K562 (cell line): ENCODE measurements at regions not wholly inside any gene's neighbourhood (a gene's known extent, or its start where the extent isn't known, plus 50 kb on each side); places are given as distances from the start of the nearest gene placed in this dataset.

Source experiments
- ATAC-seq: fragments of 200-7000 bp; cut with Tn5 transposase; 3 replicates; pipeline ENCODE4 v1.9.1; 2020; ENCODE audit warnings: moderate library complexity
- BruUV-seq: library from RNA; stranded (reverse); fragments of 400-500 nt; replicated peaks from 2 replicates; lab custom pipeline; 2021; lab: Mats Ljungman, UMichigan
- CTCF ChIA-PET: fragments of 300-600 bp; formaldehyde crosslinking; extraction: SDS; loops from one replicate; lab custom pipeline; 2021; ENCODE audit warnings: low intra/inter-chr PET ratio; lab: Yijun Ruan, JAX
- POLR2A ChIA-PET: fragments of 300-600, 350-650 bp; sonication (Branson Sonifier 250); formaldehyde crosslinking; extraction: SDS; loops from one replicate; lab custom pipeline; 2021; ENCODE audit warnings: antibody characterized with exemption, inconsistent platforms; lab: Yijun Ruan, JAX
- DNase-seq, 4 experiments: peaks; one replicate each; pipeline versions ENCODE4 v3.0.0 to v3.0.0-alpha.2; 2011 to 2018; ENCODE audit warnings: low spot score in 3 of 4, mixed read lengths in 3 of 4; ENCODE audit errors: extremely low read depth in 1 of 4
- FAIRE-seq: peaks from 2 replicates; lab custom pipeline; 2011; peaks lifted over from hg19 to GRCh38; lab: Jason Lieb, UNC
- H2AFZ ChIP-seq: 2 replicates; pipeline ENCODE4 v1.6.0; 2011; ENCODE audit warnings: low read depth, low read length, control low read depth, inconsistent platforms
- H3K27ac ChIP-seq: fragments of 200-600 bp; 3 replicates; pipeline ENCODE4 v1.8.0; 2011; ENCODE audit warnings: low read depth, mild to moderate bottlenecking, control low read depth, inconsistent platforms, low read length, moderate library complexity, mixed read lengths; ENCODE audit errors: extremely low read depth
- H3K27me3 ChIP-seq, 2 experiments: fragments of 300-600 bp in 1 of 2; 2 replicates in 1 of 2; 3 replicates in 1 of 2; pipeline versions ENCODE4 v1.6.0 to v1.8.0; 2011; ENCODE audit warnings: inconsistent platforms in 2 of 2, low read length in 2 of 2, mild to moderate bottlenecking in 1 of 2, mixed read lengths in 1 of 2, moderate library complexity in 1 of 2; ENCODE audit not compliant: control insufficient read depth in 2 of 2, insufficient read depth in 2 of 2
- H3K36me3 ChIP-seq: fragments of 300-600 bp; 3 replicates; pipeline ENCODE4 v1.8.0; 2011; ENCODE audit warnings: mild to moderate bottlenecking, low read length, inconsistent platforms; ENCODE audit not compliant: control insufficient read depth, insufficient read depth
- H3K4me1 ChIP-seq, 2 experiments: fragments of 200-600 bp in 1 of 2; replicated peaks in 1 of 2; 2 replicates in 1 of 2; 3 replicates in 1 of 2; pipeline versions ENCODE4 v1.5.1 to v1.8.0; 2011; ENCODE audit warnings: inconsistent platforms in 2 of 2, low read length in 2 of 2, mild to moderate bottlenecking in 1 of 2, mixed read lengths in 1 of 2, moderate library complexity in 1 of 2; ENCODE audit not compliant: control insufficient read depth in 2 of 2, insufficient read depth in 2 of 2
- H3K4me2 ChIP-seq: 2 replicates; pipeline ENCODE4 v1.6.1; 2011; ENCODE audit warnings: low read length, control low read depth, inconsistent platforms, mixed read lengths; ENCODE audit not compliant: insufficient read depth
- H3K4me3 ChIP-seq: fragments of 200-600 bp; sonication (generic), shearing (Covaris generic); 2 replicates; pipeline ENCODE4 v1.5.1; 2016; ENCODE audit warnings: control low read depth, inconsistent platforms
- H3K79me2 ChIP-seq: fragments of 200-600 bp; 3 replicates; pipeline ENCODE4 v1.8.0; 2011; ENCODE audit warnings: low read length, inconsistent platforms; ENCODE audit not compliant: control insufficient read depth, insufficient read depth
- H3K9ac ChIP-seq, 2 experiments: 2 replicates each; pipeline versions ENCODE4 v1.6.0 to v1.6.1; 2011; ENCODE audit warnings: low read depth in 2 of 2, low read length in 2 of 2, control low read depth in 1 of 2, inconsistent platforms in 1 of 2, mild to moderate bottlenecking in 1 of 2, mixed read lengths in 1 of 2; ENCODE audit not compliant: insufficient read depth in 1 of 2
- H3K9me1 ChIP-seq: one replicate; pipeline ENCODE4 v1.6.0; 2011; ENCODE audit warnings: inconsistent platforms, mild to moderate bottlenecking, low read length, moderate library complexity; ENCODE audit not compliant: control insufficient read depth, insufficient read depth
- H3K9me3 ChIP-seq: replicated peaks from 2 replicates; pipeline ENCODE4 v1.5.1; 2011; ENCODE audit warnings: low read depth, low read length, inconsistent platforms; ENCODE audit not compliant: control insufficient read depth, insufficient read depth
- H4K20me1 ChIP-seq: replicated peaks from 2 replicates; pipeline ENCODE4 v1.6.1; 2011; ENCODE audit warnings: low read length, inconsistent platforms, mixed read lengths; ENCODE audit not compliant: control insufficient read depth, insufficient read depth
- CBX3 ChIP-seq, 2 experiments: IDR thresholded peaks; 1 replicate in 1 of 2; 2 replicates in 1 of 2; pipeline ENCODE4 v1.6.1; 2012; ENCODE audit warnings: inconsistent platforms in 2 of 2, low read length in 2 of 2, borderline replicate concordance in 1 of 2, control low read depth in 1 of 2
- CBX5 ChIP-seq: IDR thresholded peaks from 2 replicates; pipeline ENCODE4 v1.6.1; 2014; ENCODE audit warnings: low read depth, borderline replicate concordance
- HMBOX1 ChIP-seq: sonication (generic); IDR thresholded peaks from 2 replicates; pipeline ENCODE4 v1.6.1; 2016
- PRDM10 ChIP-seq: fragments of 450-650 bp; IDR thresholded peaks from 2 replicates; pipeline ENCODE4 v1.6.1; 2018; ENCODE audit not compliant: partially characterized antibody
- SOX6 ChIP-seq: fragments of 450-650 bp; IDR thresholded peaks from 2 replicates; pipeline ENCODE4 v1.6.1; 2014; ENCODE audit warnings: mild to moderate bottlenecking
- TCF7 ChIP-seq: sonication (generic); IDR thresholded peaks from 2 replicates; pipeline ENCODE4 v1.6.1; 2016; ENCODE audit warnings: antibody characterized with exemption, borderline replicate concordance
- TRIM24 ChIP-seq, 2 experiments: fragments of 450-650 bp; IDR thresholded peaks; 2 replicates each; pipeline ENCODE4 v1.6.1; 2016
- ZNF354B ChIP-seq: fragments of 250-450 bp; sonication (Bioruptor Pico); IDR thresholded peaks from 2 replicates; pipeline ENCODE4 v1.4.0; 2020
- ZNF395 ChIP-seq: fragments of 200-800 bp; sonication (Bioruptor generic); IDR thresholded peaks from 2 replicates; pipeline ENCODE4 v1.6.1; 2017; ENCODE audit warnings: missing genetic modification characterization, missing compliant biosample characterization
- WGBS: fragments of 100-300 bp; shearing (Covaris generic); methylation state at CpG from one replicate; pipeline ENCODE4 v1.1.6; 2016; ENCODE audit warnings: low coverage, mixed read lengths; ENCODE audit not compliant: insufficient coverage; ENCODE audit errors: missing lambda C conversion rate; 5-methylcytosine and 5-hydroxymethylcytosine counted together
- in situ Hi-C: fragments of 300-500 bp; cut with MboI; formaldehyde crosslinking; loops from 4 replicates; pipeline ENCODE4 v1.15.0; 2018; ENCODE audit warnings: inconsistent platforms, mixed read lengths
- intact Hi-C: fragments of 100-400 bp; cut with micrococcal nuclease; formaldehyde crosslinking; loops from 2 replicates; pipeline ENCODE4 v1.14.2; 2022
- TF ChIP-seq, protein P1 (sequence below): fragments of 250-450 bp; sonication (Bioruptor Pico); IDR thresholded peaks from 2 replicates; pipeline ENCODE4 v1.5.0; 2020; ENCODE audit warnings: mild to moderate bottlenecking
- TF ChIP-seq, protein P2 (sequence below), 2 experiments: IDR thresholded peaks; 2 replicates each; pipeline ENCODE4 v1.6.1; 2012; ENCODE audit warnings: improper control_type of control experiment in 2 of 2, low read depth in 2 of 2, low read length in 2 of 2, borderline replicate concordance in 1 of 2

DNA sequence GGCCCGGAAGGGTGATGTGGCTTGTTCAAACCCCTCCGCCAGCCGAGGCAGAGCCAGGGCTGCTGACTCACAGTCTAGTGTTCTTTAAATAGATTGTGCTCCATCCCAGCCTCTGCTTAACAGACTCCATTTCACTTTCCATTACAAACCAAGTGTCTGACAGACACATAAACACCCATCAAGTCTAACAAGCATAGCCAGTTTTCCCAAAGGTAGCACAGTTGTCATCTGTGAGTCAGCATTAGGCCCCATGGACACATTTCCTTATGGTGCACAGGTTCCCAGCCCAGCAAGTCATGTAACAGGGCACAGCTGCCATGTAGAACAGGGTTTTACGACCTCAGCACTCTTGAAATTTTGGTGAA is 109.9 kb upstream of the RAP2B start:
- Histone ChIP-seq H3K36me3 (no peaks in the 10 kb centered on the region; the same call in 2 of the 3 replicates), H2AFZ (peak overlapping the region; percentile 91), H3K4me1 (peaks cover 10 to 26% of the 10 kb centered on the region in 2 experiments; a peak in 4 of 5 replicates), H3K9ac (peak overlapping the region; percentile 35 to 64; a peak in 3 of 4 replicates), H4K20me1 (no peaks in the 10 kb centered on the region), H3K4me3 (no peak overlapping the region), H3K9me1 (no peaks in the 10 kb centered on the region), H3K9me3 (peaks cover 6% of the 10 kb centered on the region; the same call in 1 of the 2 replicates), H3K27me3 (no peaks in the 10 kb centered on the region), H3K79me2 (no peaks in the 10 kb centered on the region), H3K27ac (peak overlapping the region; percentile 93), H3K4me2 (peak overlapping the region; percentile 71)
- POLR2A ChIA-PET: interaction anchor here (0.6 to 4.7 kb wide), 4 partner anchors 10 to 1184 kb away, joined by 3 to 20 read pairs (median 4); no protein-coding TSS in a partner anchor
- ATAC-seq (peak; percentile 92), FAIRE-seq (peak; percentile 82), DNase-seq (peak; percentile 52 to 91 (median 68))
- in situ Hi-C loops (no loop called here), intact Hi-C loops (loop anchor here (2.0 kb wide), 1 partner anchor 29 kb away; no protein-coding TSS in a partner anchor)
- BruUV-seq: no TSS peak
- CTCF ChIA-PET: no interaction called here
- 2% methylated on average over 4 of the region's 4 CpGs for WGBS
- peak in 1 of 2 experiments; percentile 31; a peak in 1 of 4 replicates for TF ChIP-seq TRIM24 (IDR thresholded peaks at IDR 0.05)
- peak; percentile 43; the same call in 1 of the 2 replicates for TF ChIP-seq ZNF395 (CRISPR knock-in tag)
- TF ChIP-seq, protein P1, sequence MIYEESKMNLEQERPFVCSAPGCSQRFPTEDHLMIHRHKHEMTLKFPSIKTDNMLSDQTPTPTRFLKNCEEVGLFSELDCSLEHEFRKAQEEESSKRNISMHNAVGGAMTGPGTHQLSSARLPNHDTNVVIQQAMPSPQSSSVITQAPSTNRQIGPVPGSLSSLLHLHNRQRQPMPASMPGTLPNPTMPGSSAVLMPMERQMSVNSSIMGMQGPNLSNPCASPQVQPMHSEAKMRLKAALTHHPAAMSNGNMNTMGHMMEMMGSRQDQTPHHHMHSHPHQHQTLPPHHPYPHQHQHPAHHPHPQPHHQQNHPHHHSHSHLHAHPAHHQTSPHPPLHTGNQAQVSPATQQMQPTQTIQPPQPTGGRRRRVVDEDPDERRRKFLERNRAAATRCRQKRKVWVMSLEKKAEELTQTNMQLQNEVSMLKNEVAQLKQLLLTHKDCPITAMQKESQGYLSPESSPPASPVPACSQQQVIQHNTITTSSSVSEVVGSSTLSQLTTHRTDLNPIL (CRISPR knock-in tag): no peak
- TF ChIP-seq ZNF354B: no peak
- TF ChIP-seq SOX6: peak; percentile 24; the same call in 1 of the 2 replicates
- no peak for TF ChIP-seq CBX5
- no peak for TF ChIP-seq TCF7
- TF ChIP-seq PRDM10: no peak
- TF ChIP-seq, protein P2, sequence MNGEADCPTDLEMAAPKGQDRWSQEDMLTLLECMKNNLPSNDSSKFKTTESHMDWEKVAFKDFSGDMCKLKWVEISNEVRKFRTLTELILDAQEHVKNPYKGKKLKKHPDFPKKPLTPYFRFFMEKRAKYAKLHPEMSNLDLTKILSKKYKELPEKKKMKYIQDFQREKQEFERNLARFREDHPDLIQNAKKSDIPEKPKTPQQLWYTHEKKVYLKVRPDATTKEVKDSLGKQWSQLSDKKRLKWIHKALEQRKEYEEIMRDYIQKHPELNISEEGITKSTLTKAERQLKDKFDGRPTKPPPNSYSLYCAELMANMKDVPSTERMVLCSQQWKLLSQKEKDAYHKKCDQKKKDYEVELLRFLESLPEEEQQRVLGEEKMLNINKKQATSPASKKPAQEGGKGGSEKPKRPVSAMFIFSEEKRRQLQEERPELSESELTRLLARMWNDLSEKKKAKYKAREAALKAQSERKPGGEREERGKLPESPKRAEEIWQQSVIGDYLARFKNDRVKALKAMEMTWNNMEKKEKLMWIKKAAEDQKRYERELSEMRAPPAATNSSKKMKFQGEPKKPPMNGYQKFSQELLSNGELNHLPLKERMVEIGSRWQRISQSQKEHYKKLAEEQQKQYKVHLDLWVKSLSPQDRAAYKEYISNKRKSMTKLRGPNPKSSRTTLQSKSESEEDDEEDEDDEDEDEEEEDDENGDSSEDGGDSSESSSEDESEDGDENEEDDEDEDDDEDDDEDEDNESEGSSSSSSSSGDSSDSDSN (IDR thresholded peaks at IDR 0.05; ENCODE audit: borderline replicate concordance in 1 of 2, low read depth in 2 of 2, low read length in 2 of 2): no peak
- TF ChIP-seq HMBOX1: no peak
- TF ChIP-seq CBX3 (IDR thresholded peaks at IDR 0.05; ENCODE audit: borderline replicate concordance in 1 of 2, low read length in 2 of 2): no peak; a peak in 1 of 3 replicates
